A673 (cell line): ENCODE measurements at regions not wholly inside any gene's neighbourhood (a gene's known extent, or its start where the extent isn't known, plus 50 kb on each side); places are given as distances from the start of the nearest gene placed in this dataset.

Experiments
- BruUV-seq: library from RNA; stranded (reverse); fragments of 400-500 nt; replicated peaks from 2 replicates; lab custom pipeline; 2021; lab: Mats Ljungman, UMichigan
- CTCF ChIA-PET: fragments of 300-600 bp; sonication (Branson Sonifier 250); formaldehyde crosslinking; loops from one replicate; lab custom pipeline; 2022; ENCODE audit warnings: antibody characterized with exemption; lab: Charles Lee
- POLR2A ChIA-PET: fragments of 300-600 bp; sonication (Branson Sonifier 250); formaldehyde crosslinking; loops from one replicate; lab custom pipeline; 2022; ENCODE audit warnings: antibody characterized with exemption; ENCODE audit not compliant: low non-redundant PET; lab: Charles Lee
- DNase-seq: peaks from one replicate; pipeline ENCODE4 v3.0.0-alpha.2; 2015; ENCODE audit warnings: low spot score
- H3K27ac ChIP-seq: fragments of 200-600 bp; sonication (generic); 2 replicates; pipeline ENCODE4 v1.5.1; 2016; ENCODE audit warnings: mixed run types, low read depth, mild to moderate bottlenecking, mixed read lengths, antibody characterized with exemption, low read length; ENCODE audit not compliant: poor library complexity, severe bottlenecking
- H3K27me3 ChIP-seq: fragments of 200-600 bp; sonication (generic); replicated peaks from 2 replicates; pipeline ENCODE4 v1.6.1; 2017; ENCODE audit warnings: mixed run types, low read depth, mild to moderate bottlenecking, mixed read lengths, antibody characterized with exemption, low read length; ENCODE audit not compliant: insufficient read depth, poor library complexity
- H3K36me3 ChIP-seq: fragments of 200-600 bp; sonication (generic); 2 replicates; pipeline ENCODE4 v1.6.1; 2016; ENCODE audit warnings: mixed run types, mild to moderate bottlenecking, mixed read lengths, antibody characterized with exemption, low read length; ENCODE audit not compliant: insufficient read depth, poor library complexity, severe bottlenecking
- H3K4me1 ChIP-seq: fragments of 200-600 bp; sonication (generic); 2 replicates; pipeline ENCODE4 v1.6.1; 2017; ENCODE audit warnings: mixed run types, mild to moderate bottlenecking, mixed read lengths, antibody characterized with exemption, low read length; ENCODE audit not compliant: insufficient read depth, poor library complexity, severe bottlenecking
- H3K4me3 ChIP-seq: fragments of 200-600 bp; sonication (generic); 2 replicates; pipeline ENCODE4 v1.5.1; 2016; ENCODE audit warnings: low read depth, mixed run types, mild to moderate bottlenecking, mixed read lengths, low read length; ENCODE audit not compliant: poor library complexity, severe bottlenecking
- H3K9me3 ChIP-seq: fragments of 200-600 bp; sonication (generic); 2 replicates; pipeline ENCODE4 v1.6.1; 2016; ENCODE audit warnings: mixed run types, low read depth, mild to moderate bottlenecking, mixed read lengths, antibody characterized with exemption, low read length; ENCODE audit not compliant: poor library complexity, severe bottlenecking
- EZH2 ChIP-seq: fragments of 200-600 bp; sonication (generic); IDR thresholded peaks from 2 replicates; pipeline ENCODE4 v1.6.1; 2017; ENCODE audit warnings: borderline replicate concordance, low read depth, mild to moderate bottlenecking, mixed read lengths, antibody characterized with exemption, low read length; ENCODE audit not compliant: poor library complexity, severe bottlenecking
- intact Hi-C: fragments of 100-400 bp; cut with micrococcal nuclease; formaldehyde crosslinking; loops from one replicate; pipeline ENCODE4 v1.10.0; 2022; ENCODE audit not compliant: unreplicated experiment
- TF ChIP-seq, protein P1 (sequence below): fragments of 300-800, 200-600 bp; sonication (generic); conservative IDR thresholded peaks from 2 replicates; pipeline ENCODE4 v1.5.1; 2017; ENCODE audit warnings: low read depth, mild to moderate bottlenecking, antibody characterized with exemption, low read length, moderate library complexity, mixed read lengths

DNA sequence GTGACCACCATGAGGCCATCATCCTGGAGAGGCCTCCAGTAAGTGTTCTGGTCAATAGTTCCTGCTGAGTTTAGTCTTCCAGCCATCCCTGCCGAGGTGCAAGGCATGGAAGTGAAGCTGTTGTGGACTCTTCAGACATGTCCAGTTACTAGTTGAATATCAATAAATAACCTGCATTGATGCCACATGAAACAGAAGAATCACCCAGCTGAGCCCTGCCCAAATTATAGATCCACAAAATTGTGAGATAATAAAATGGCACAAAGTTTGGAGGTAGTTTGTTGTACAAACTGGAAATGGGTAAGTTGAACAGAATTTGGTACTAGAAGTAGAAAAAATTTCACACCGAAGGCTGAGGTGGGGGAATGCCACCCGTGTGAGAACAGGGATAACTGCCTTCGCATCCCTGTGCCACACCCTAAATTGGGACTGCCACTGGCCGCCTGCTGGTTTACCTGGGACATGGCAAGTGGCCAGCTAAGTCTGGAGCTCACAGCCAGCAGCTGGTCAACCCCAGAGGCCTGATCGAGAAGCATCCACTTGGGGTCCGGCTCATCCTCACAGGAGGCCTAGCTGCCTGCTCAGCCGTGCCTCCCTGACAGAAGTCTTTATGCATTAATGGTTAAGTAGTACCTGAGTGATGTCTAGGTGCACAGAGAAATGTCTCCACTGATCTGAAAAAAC, 184.5 kb downstream of the SPRY1 start:
- Histone ChIP-seq H3K9me3 (peaks cover 12% of the 10 kb centered on the region), H3K4me3 (no peak overlapping the region), H3K27ac (no peak overlapping the region), H3K4me1 (peaks cover 8% of the 10 kb centered on the region), H3K27me3 (no peaks in the 10 kb centered on the region), H3K36me3 (no peaks in the 10 kb centered on the region)
- intact Hi-C loops, result no loop called here
- no TSS peak for BruUV-seq
- CTCF ChIA-PET, result no interaction called here
- no peak for TF ChIP-seq EZH2
- TF ChIP-seq, protein P1, sequence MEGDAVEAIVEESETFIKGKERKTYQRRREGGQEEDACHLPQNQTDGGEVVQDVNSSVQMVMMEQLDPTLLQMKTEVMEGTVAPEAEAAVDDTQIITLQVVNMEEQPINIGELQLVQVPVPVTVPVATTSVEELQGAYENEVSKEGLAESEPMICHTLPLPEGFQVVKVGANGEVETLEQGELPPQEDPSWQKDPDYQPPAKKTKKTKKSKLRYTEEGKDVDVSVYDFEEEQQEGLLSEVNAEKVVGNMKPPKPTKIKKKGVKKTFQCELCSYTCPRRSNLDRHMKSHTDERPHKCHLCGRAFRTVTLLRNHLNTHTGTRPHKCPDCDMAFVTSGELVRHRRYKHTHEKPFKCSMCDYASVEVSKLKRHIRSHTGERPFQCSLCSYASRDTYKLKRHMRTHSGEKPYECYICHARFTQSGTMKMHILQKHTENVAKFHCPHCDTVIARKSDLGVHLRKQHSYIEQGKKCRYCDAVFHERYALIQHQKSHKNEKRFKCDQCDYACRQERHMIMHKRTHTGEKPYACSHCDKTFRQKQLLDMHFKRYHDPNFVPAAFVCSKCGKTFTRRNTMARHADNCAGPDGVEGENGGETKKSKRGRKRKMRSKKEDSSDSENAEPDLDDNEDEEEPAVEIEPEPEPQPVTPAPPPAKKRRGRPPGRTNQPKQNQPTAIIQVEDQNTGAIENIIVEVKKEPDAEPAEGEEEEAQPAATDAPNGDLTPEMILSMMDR, result no peak
- POLR2A ChIA-PET, result no interaction called here
- DNase-seq, result no peak

DNA sequence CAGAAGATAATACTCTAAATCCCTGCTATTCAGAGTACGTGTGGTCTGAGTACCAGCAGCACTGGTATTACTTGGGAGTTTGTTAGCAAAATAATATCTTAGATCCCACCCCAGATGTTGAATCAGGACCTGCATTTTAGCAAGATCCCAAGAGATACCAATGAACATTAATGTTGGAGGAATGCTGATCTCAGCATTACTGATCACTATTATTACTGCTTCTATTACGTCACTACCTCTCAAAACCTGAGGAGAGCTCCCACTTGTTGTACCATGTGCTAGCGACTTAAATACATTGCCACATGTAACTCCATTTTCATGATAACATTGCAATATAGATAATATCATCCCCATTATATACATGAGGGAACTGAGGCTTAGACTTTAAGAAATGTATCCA, 185.2 kb downstream of the SPRY1 start:
- H3K4me3 ChIP-seq, result no peak overlapping the region
- H3K9me3 ChIP-seq, result peaks cover 12% of the 10 kb centered on the region
- H3K4me1 ChIP-seq, result peaks cover 8% of the 10 kb centered on the region
- no peaks in the 10 kb centered on the region for H3K27me3 ChIP-seq
- ChIA-PET CTCF (no interaction called here), POLR2A (no interaction called here)
- H3K27ac ChIP-seq, result no peak overlapping the region
- DNase-seq, result no peak
- no peak for TF ChIP-seq EZH2
- TF ChIP-seq, protein P1, result no peak
- intact Hi-C loops, result no loop called here
- H3K36me3 ChIP-seq, result no peaks in the 10 kb centered on the region
- no TSS peak for BruUV-seq

DNA sequence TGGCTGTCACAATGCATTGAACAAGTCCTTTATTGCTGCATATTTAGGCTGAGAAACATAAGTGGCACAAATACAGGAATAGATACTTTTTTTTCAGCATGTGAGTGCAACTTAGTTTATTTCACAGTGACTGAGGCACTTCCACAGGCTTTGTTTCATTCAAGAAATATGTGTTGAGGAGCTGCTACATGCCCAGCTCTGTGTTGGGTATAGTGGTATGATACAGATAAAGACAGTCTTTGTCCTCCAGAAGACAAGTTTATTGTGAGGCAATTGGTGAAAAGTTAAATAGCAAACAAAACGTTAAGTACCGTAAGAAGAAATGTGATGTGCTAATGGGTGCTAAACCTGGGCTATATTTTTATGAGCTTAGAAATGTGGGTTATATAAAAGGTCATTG, 186.4 kb downstream of the SPRY1 start:
- intact Hi-C loops, result no loop called here
- Histone ChIP-seq H3K36me3 (no peaks in the 10 kb centered on the region), H3K27ac (no peak overlapping the region), H3K4me3 (no peak overlapping the region), H3K4me1 (no peaks in the 10 kb centered on the region), H3K27me3 (no peaks in the 10 kb centered on the region), H3K9me3 (peaks cover 12% of the 10 kb centered on the region)
- CTCF ChIA-PET, result no interaction called here
- no TSS peak for BruUV-seq
- TF ChIP-seq, protein P1, result no peak
- no peak for TF ChIP-seq EZH2
- POLR2A ChIA-PET, result no interaction called here
- no peak for DNase-seq
